HCT116 (cell line): ENCODE measurements at regions not wholly inside any gene's neighbourhood (a gene's known extent, or its start where the extent isn't known, plus 50 kb on each side); places are given as distances from the start of the nearest gene placed in this dataset.

Source experiments
- ATAC-seq: fragments of 200-7000 bp; cut with Tn5 transposase; 2 replicates; pipeline ENCODE4 v1.9.1; 2020; ENCODE audit warnings: mild to moderate bottlenecking, moderate library complexity
- BruUV-seq: library from RNA; stranded (reverse); fragments of 400-500 nt; replicated peaks from 2 replicates; lab custom pipeline; 2021; lab: Mats Ljungman, UMichigan
- CTCF ChIA-PET: fragments of 300-600 bp; sonication (Branson Sonifier 250); formaldehyde crosslinking; loops from one replicate; lab custom pipeline; 2021; ENCODE audit warnings: antibody characterized with exemption; lab: Charles Lee
- POLR2A ChIA-PET: fragments of 300-600, 350-600 bp; sonication (Branson Sonifier 250); formaldehyde crosslinking; loops from one replicate; lab custom pipeline; 2021; ENCODE audit warnings: antibody characterized with exemption; lab: Charles Lee
- RAD21 ChIA-PET, 2 experiments: fragments of 300-600 bp; sonication (Branson Sonifier 250); formaldehyde crosslinking; loops; one replicate each; lab custom pipeline; 2023; ENCODE audit warnings: low total read pairs in 2 of 2; ENCODE audit not compliant: uncharacterized antibody in 2 of 2, unreplicated experiment in 2 of 2, low non-redundant PET in 1 of 2; lab: Charles Lee
- DNase-seq: peaks from one replicate; pipeline ENCODE4 v3.0.0-alpha.2; 2010; ENCODE audit warnings: low read depth, low spot score
- H2AFZ ChIP-seq: fragments of 200-600 bp; shearing (Covaris generic), sonication (generic); 2 replicates; pipeline ENCODE4 v1.6.1; 2017; ENCODE audit warnings: low read depth, mixed run types, mixed read lengths, antibody characterized with exemption, low read length; ENCODE audit not compliant: poor library complexity, severe bottlenecking
- H3K27ac ChIP-seq: 2 replicates; pipeline ENCODE4 v1.5.1; 2012; ENCODE audit warnings: low read depth, low read length
- H3K27me3 ChIP-seq: fragments of 200-600 bp; sonication (generic); 2 replicates; pipeline ENCODE4 v1.6.1; 2016; ENCODE audit warnings: mixed run types, low read length, mixed read lengths; ENCODE audit not compliant: insufficient read depth
- H3K36me3 ChIP-seq, 2 experiments: fragments of 200-500 bp in 1 of 2; fragments of 200-600 bp in 1 of 2; sonication (Bioruptor generic) in 1 of 2; sonication (generic) in 1 of 2; 2 replicates each; pipeline versions ENCODE4 v1.5.1 to v1.6.1; 2014 to 2016; ENCODE audit warnings: low read length in 2 of 2, inconsistent platforms in 1 of 2, mixed read lengths in 1 of 2, mixed run types in 1 of 2; ENCODE audit not compliant: insufficient read depth in 2 of 2, control insufficient read depth in 1 of 2
- H3K4me1 ChIP-seq, 2 experiments: fragments of 200-600 bp in 1 of 2; sonication (generic) in 1 of 2; 2 replicates each; pipeline versions ENCODE4 v1.5.1 to v1.6.1; 2012 to 2017; ENCODE audit warnings: low read length in 2 of 2, inconsistent platforms in 1 of 2, mild to moderate bottlenecking in 1 of 2, mixed read lengths in 1 of 2, mixed run types in 1 of 2, moderate library complexity in 1 of 2; ENCODE audit not compliant: insufficient read depth in 2 of 2, control insufficient read depth in 1 of 2
- H3K4me2 ChIP-seq: fragments of 200-600 bp; sonication (generic); 2 replicates; pipeline ENCODE4 v1.6.1; 2017; ENCODE audit warnings: mixed run types, low read length, mixed read lengths
- H3K4me3 ChIP-seq, 2 experiments: fragments of 200-600 bp in 1 of 2; sonication (generic) in 1 of 2; replicated peaks in 1 of 2; 2 replicates each; pipeline ENCODE4 v1.5.1; 2011 to 2016; ENCODE audit warnings: low read length in 2 of 2, control low read depth in 1 of 2, low read depth in 1 of 2, mild to moderate bottlenecking in 1 of 2, mixed read lengths in 1 of 2, mixed run types in 1 of 2
- H3K79me2 ChIP-seq: fragments of 200-600 bp; sonication (generic); 2 replicates; pipeline ENCODE4 v1.6.1; 2017; ENCODE audit warnings: mild to moderate bottlenecking, mixed run types, low read length, moderate library complexity, mixed read lengths; ENCODE audit not compliant: insufficient read depth
- H3K9ac ChIP-seq: fragments of 200-600 bp; sonication (generic); 2 replicates; pipeline ENCODE4 v1.6.1; 2016; ENCODE audit warnings: low read length, mixed read lengths
- H3K9me2 ChIP-seq: fragments of 200-600 bp; sonication (generic), shearing (Covaris generic); 2 replicates; pipeline ENCODE4 v1.6.1; 2017; ENCODE audit warnings: mixed run types, mild to moderate bottlenecking, moderate library complexity; ENCODE audit not compliant: insufficient read depth
- H3K9me3 ChIP-seq, 2 experiments: fragments of 200-500 bp in 1 of 2; fragments of 200-600 bp in 1 of 2; sonication (Bioruptor generic) in 1 of 2; sonication (generic) in 1 of 2; 2 replicates each; pipeline ENCODE4 v1.6.1; 2014 to 2017; ENCODE audit warnings: low read length in 2 of 2, mixed read lengths in 2 of 2, inconsistent platforms in 1 of 2, low read depth in 1 of 2, mild to moderate bottlenecking in 1 of 2, mixed run types in 1 of 2, moderate library complexity in 1 of 2; ENCODE audit not compliant: control insufficient read depth in 1 of 2, insufficient read depth in 1 of 2
- H4K20me1 ChIP-seq: fragments of 200-600 bp; sonication (generic), shearing (Covaris generic); 2 replicates; pipeline ENCODE4 v1.6.1; 2017; ENCODE audit warnings: mixed run types, mild to moderate bottlenecking, moderate library complexity; ENCODE audit not compliant: insufficient read depth
- CBX3 ChIP-seq: IDR thresholded peaks from 2 replicates; pipeline ENCODE4 v1.6.1; 2012; ENCODE audit warnings: low read depth
- CEBPB ChIP-seq: IDR thresholded peaks from 2 replicates; pipeline ENCODE4 v1.6.1; 2012; ENCODE audit warnings: low read depth
- CTCF ChIP-seq, 3 experiments: fragments of 200-600 bp in 1 of 3; sonication (generic) in 1 of 3; IDR thresholded peaks in 2 of 3; conservative IDR thresholded peaks in 1 of 3; 2 replicates each; pipeline ENCODE4 v1.5.1; 2012 to 2017; ENCODE audit warnings: low read depth in 2 of 3, low read length in 2 of 3, antibody characterized with exemption in 1 of 3, borderline replicate concordance in 1 of 3, control low read depth in 1 of 3, mild to moderate bottlenecking in 1 of 3, mixed read lengths in 1 of 3, mixed run types in 1 of 3, moderate library complexity in 1 of 3; ENCODE audit not compliant: insufficient read depth in 1 of 3
- EGR1 ChIP-seq: IDR thresholded peaks from 2 replicates; pipeline ENCODE4 v1.6.1; 2012; ENCODE audit warnings: low read depth
- EZH2 ChIP-seq: fragments of 200-600 bp; sonication (generic); IDR thresholded peaks from 2 replicates; pipeline ENCODE4 v1.6.1; 2017; ENCODE audit warnings: antibody characterized with exemption, mixed run types
- EZH2phosphoT487 ChIP-seq: fragments of 200-600 bp; IDR thresholded peaks from 2 replicates; pipeline ENCODE4 v1.6.1; 2018; ENCODE audit warnings: antibody characterized with exemption, borderline replicate concordance
- FOSL1 ChIP-seq: IDR thresholded peaks from 2 replicates; pipeline ENCODE4 v1.6.1; 2012; ENCODE audit warnings: low read depth
- JUND ChIP-seq: IDR thresholded peaks from 2 replicates; pipeline ENCODE4 v1.6.1; 2012
- MAX ChIP-seq: IDR thresholded peaks from 2 replicates; pipeline ENCODE4 v1.6.1; 2012
- POLR2A ChIP-seq: IDR thresholded peaks from 2 replicates; pipeline ENCODE4 v1.7.0; 2011; ENCODE audit warnings: borderline replicate concordance; ENCODE audit not compliant: insufficient read depth, insufficient read length; ENCODE audit errors: extremely low read depth
- POLR2AphosphoS5 ChIP-seq: IDR thresholded peaks from 2 replicates; pipeline ENCODE4 v1.6.1; 2011; ENCODE audit warnings: mild to moderate bottlenecking, low read depth, low read length, moderate library complexity
- RAD21 ChIP-seq: IDR thresholded peaks from 2 replicates; pipeline ENCODE4 v1.6.1; 2012; ENCODE audit warnings: low read depth, mild to moderate bottlenecking
- SIN3A ChIP-seq: IDR thresholded peaks from 2 replicates; pipeline ENCODE4 v1.6.1; 2012; ENCODE audit warnings: low read depth
- SRF ChIP-seq: IDR thresholded peaks from 2 replicates; pipeline ENCODE4 v1.6.1; 2012; ENCODE audit warnings: low read depth
- TCF7L2 ChIP-seq: IDR thresholded peaks from 2 replicates; pipeline ENCODE4 v1.7.0; 2011; ENCODE audit warnings: borderline replicate concordance, inconsistent platforms; ENCODE audit not compliant: insufficient read depth, insufficient read length; ENCODE audit errors: extremely low read depth
- YY1 ChIP-seq: IDR thresholded peaks from 2 replicates; pipeline ENCODE4 v1.6.1; 2011; ENCODE audit warnings: low read length, low read depth, moderate library complexity, mild to moderate bottlenecking; ENCODE audit not compliant: insufficient replicate concordance; ENCODE audit errors: extremely low read depth
- ZFX ChIP-seq: fragments of 450-650 bp; IDR thresholded peaks from 2 replicates; pipeline ENCODE4 v1.6.1; 2017
- ZNF274 ChIP-seq: fragments of 200-500 bp; sonication (Bioruptor generic); IDR thresholded peaks from 2 replicates; pipeline ENCODE4 v1.6.1; 2014; ENCODE audit warnings: mild to moderate bottlenecking, low read depth, low read length, inconsistent platforms
- intact Hi-C: fragments of 100-400 bp; cut with micrococcal nuclease; formaldehyde crosslinking; loops from 2 replicates; pipeline ENCODE4 v1.10.0; 2022

GRCh38 chr3:76576201-76576600 lies 463.7 kb upstream of the ROBO2 start:
- Histone ChIP-seq H3K27me3 (no peaks in the 10 kb centered on the region), H3K4me2 (no peak overlapping the region), H3K9me2 (no peaks in the 10 kb centered on the region), H3K9me3 (peaks cover 0 to 28% of the 10 kb centered on the region in 2 experiments; a peak in 2 of 4 replicates), H3K9ac (no peak overlapping the region)
- RAD21 ChIA-PET: no interaction called here
- TF ChIP-seq CTCF (IDR thresholded peaks at IDR 0.05 in 2 of 3, conservative IDR thresholded peaks at IDR 0.05 in 1 of 3; ENCODE audit: borderline replicate concordance in 1 of 3, insufficient read depth in 1 of 3, low read depth in 2 of 3, low read length in 2 of 3) (no peak), TCF7L2 (no peak), SIN3A (no peak), SRF (no peak), FOSL1 (no peak), POLR2A (no peak), POLR2AphosphoS5 (no peak), RAD21 (no peak), MAX (no peak), EZH2 (no peak), YY1 (no peak), CEBPB (no peak), CBX3 (no peak), ZNF274 (no peak), ZFX (no peak), EGR1 (no peak), EZH2phosphoT487 (no peak), JUND (no peak)
- TF ChIP-seq, all 23 proteins: peak for 0
- Histone ChIP-seq H2AFZ (no peak overlapping the region), H3K27ac (no peak overlapping the region), H3K4me1 (no peaks in the 10 kb centered on the region), H3K4me3 (no peak overlapping the region), H4K20me1 (no peaks in the 10 kb centered on the region), H3K79me2 (no peaks in the 10 kb centered on the region), H3K36me3 (no peaks in the 10 kb centered on the region)
- BruUV-seq: no TSS peak
- intact Hi-C loops: no loop called here
- CTCF ChIA-PET: no interaction called here
- POLR2A ChIA-PET: no interaction called here
- no peak for ATAC-seq
- no peak for DNase-seq
